SK-N-SH (cell line): ENCODE measurements at regions not wholly inside any gene's neighbourhood (a gene's known extent, or its start where the extent isn't known, plus 50 kb on each side); places are given as distances from the start of the nearest gene placed in this dataset.
A peak's percentile ranks its signal among the peaks of the same experiment; 100 is the strongest.

ENCODE experiments used
- CTCF ChIA-PET: fragments of 300-600, 350-600 bp; formaldehyde crosslinking; extraction: SDS; loops from one replicate; lab custom pipeline; 2021; lab: Yijun Ruan, JAX
- POLR2A ChIA-PET: fragments of 350-600 bp; sonication (Branson Sonifier 250); formaldehyde crosslinking; extraction: SDS; loops from one replicate; lab custom pipeline; 2020; ENCODE audit warnings: antibody characterized with exemption, inconsistent platforms; lab: Yijun Ruan, JAX
- DNase-seq: peaks from one replicate; pipeline ENCODE4 v3.0.0; 2012
- H2AFZ ChIP-seq: fragments of 200-600 bp; sonication (generic); 2 replicates; pipeline ENCODE4 v1.8.1; 2016; ENCODE audit warnings: antibody characterized with exemption, mild to moderate bottlenecking, low read depth
- H3F3A ChIP-seq: fragments of 200-600 bp; sonication (generic); replicated peaks from 2 replicates; pipeline ENCODE3; 2016; ENCODE audit warnings: antibody characterized with exemption, mild to moderate bottlenecking; ENCODE audit not compliant: insufficient read depth
- H3K27ac ChIP-seq, 2 experiments: fragments of 200-500 bp in 1 of 2; fragments of 200-600 bp in 1 of 2; sonication (Bioruptor generic) in 1 of 2; sonication (generic), shearing (Covaris generic) in 1 of 2; 2 replicates each; pipeline versions ENCODE4 v1.5.1 to v1.6.1; 2014 to 2016; ENCODE audit warnings: low read depth in 2 of 2, inconsistent platforms in 1 of 2, low read length in 1 of 2, mild to moderate bottlenecking in 1 of 2, mixed read lengths in 1 of 2
- H3K27me3 ChIP-seq: fragments of 200-600 bp; sonication (generic), shearing (Covaris generic); 2 replicates; pipeline ENCODE4 v1.6.1; 2016; ENCODE audit warnings: mixed run types; ENCODE audit not compliant: insufficient read depth
- H3K36me3 ChIP-seq, 2 experiments: fragments of 200-500 bp in 1 of 2; fragments of 200-600 bp in 1 of 2; sonication (Bioruptor generic) in 1 of 2; sonication (generic) in 1 of 2; replicated peaks in 1 of 2; 2 replicates each; pipeline versions ENCODE3 to v1.5.1; 2014 to 2016; ENCODE audit warnings: low read length in 1 of 2, mild to moderate bottlenecking in 1 of 2; ENCODE audit not compliant: insufficient read depth in 2 of 2, control insufficient read depth in 1 of 2
- H3K4me1 ChIP-seq, 2 experiments: fragments of 200-500 bp in 1 of 2; fragments of 200-600 bp in 1 of 2; sonication (Bioruptor generic) in 1 of 2; sonication (generic), shearing (Covaris generic) in 1 of 2; 2 replicates each; pipeline versions ENCODE4 v1.5.1 to v1.6.1; 2014 to 2016; ENCODE audit warnings: low read depth in 1 of 2, low read length in 1 of 2, mixed run types in 1 of 2; ENCODE audit not compliant: insufficient read depth in 2 of 2, control insufficient read depth in 1 of 2
- H3K4me2 ChIP-seq: fragments of 200-600 bp; sonication (generic), shearing (Covaris generic); 2 replicates; pipeline ENCODE4 v1.6.1; 2017; ENCODE audit warnings: mixed run types
- H3K4me3 ChIP-seq, 2 experiments: fragments of 200-500 bp in 1 of 2; fragments of 200-600 bp in 1 of 2; sonication (Bioruptor generic) in 1 of 2; sonication (generic), shearing (Covaris generic) in 1 of 2; 2 replicates each; pipeline versions ENCODE4 v1.5.1 to v1.8.1; 2014 to 2016; ENCODE audit warnings: low read depth in 2 of 2, inconsistent platforms in 1 of 2, low read length in 1 of 2, mild to moderate bottlenecking in 1 of 2, mixed read lengths in 1 of 2, moderate library complexity in 1 of 2
- H3K79me2 ChIP-seq: fragments of 200-600 bp; sonication (generic); 2 replicates; pipeline ENCODE4 v1.8.1; 2017; ENCODE audit warnings: mild to moderate bottlenecking; ENCODE audit not compliant: insufficient read depth
- H3K9ac ChIP-seq: fragments of 200-600 bp; sonication (generic); 2 replicates; pipeline ENCODE4 v1.6.1; 2017; ENCODE audit warnings: mixed run types
- H3K9me2 ChIP-seq: fragments of 200-600 bp; sonication (generic); 2 replicates; pipeline ENCODE4 v1.6.1; 2017; ENCODE audit warnings: mixed run types
- H3K9me3 ChIP-seq: fragments of 200-600 bp; sonication (generic); 2 replicates; pipeline ENCODE4 v1.6.1; 2017; ENCODE audit warnings: mixed run types, mild to moderate bottlenecking, moderate library complexity
- H4K20me1 ChIP-seq: fragments of 200-600 bp; sonication (generic); 2 replicates; pipeline ENCODE4 v1.6.1; 2017; ENCODE audit warnings: mild to moderate bottlenecking, mixed run types; ENCODE audit not compliant: insufficient read depth
- EP300 ChIP-seq, 2 experiments: IDR thresholded peaks; 2 replicates each; pipeline versions ENCODE4 v1.4.0 to v1.6.1; 2012; ENCODE audit warnings: borderline replicate concordance in 1 of 2, low read depth in 1 of 2, low read length in 1 of 2
- EZH2phosphoT487 ChIP-seq: fragments of 200-600 bp; sonication (generic); IDR thresholded peaks from 2 replicates; pipeline ENCODE4 v1.6.1; 2017; ENCODE audit warnings: low read depth, mixed run types, mild to moderate bottlenecking, antibody characterized with exemption, moderate library complexity, borderline replicate concordance
- FOSL2 ChIP-seq: IDR thresholded peaks from 2 replicates; pipeline ENCODE4 v1.4.0; 2012; ENCODE audit warnings: low read depth, mild to moderate bottlenecking, moderate library complexity, borderline replicate concordance
- FOXJ3 ChIP-seq: sonication (generic); formaldehyde crosslinking; IDR thresholded peaks from 2 replicates; pipeline ENCODE4 v1.5.1; 2020; ENCODE audit warnings: mild to moderate bottlenecking, missing genetic modification reagents
- GATA2 ChIP-seq: sonication (generic); formaldehyde crosslinking; IDR thresholded peaks from 2 replicates; pipeline ENCODE4 v1.5.0; 2020; ENCODE audit warnings: mild to moderate bottlenecking, missing genetic modification reagents
- JUND ChIP-seq: IDR thresholded peaks from 2 replicates; pipeline ENCODE4 v1.4.0; 2012
- MXI1 ChIP-seq: IDR thresholded peaks from 2 replicates; pipeline ENCODE4 v1.6.1; 2012; ENCODE audit warnings: mild to moderate bottlenecking, low read depth, low read length, improper control_type of control experiment
- POLR2AphosphoS5 ChIP-seq: IDR thresholded peaks from 2 replicates; pipeline ENCODE4 v1.6.1; 2012; ENCODE audit warnings: low read depth, low read length
- RAD21 ChIP-seq: IDR thresholded peaks from 2 replicates; pipeline ENCODE4 v1.6.1; 2012; ENCODE audit warnings: mild to moderate bottlenecking, low read length
- RCOR1 ChIP-seq: fragments of 150-350 bp; IDR thresholded peaks from 2 replicates; pipeline ENCODE4 v1.6.1; 2017; ENCODE audit warnings: antibody characterized with exemption, low read length
- RFX5 ChIP-seq: IDR thresholded peaks from 2 replicates; pipeline ENCODE4 v1.6.1; 2012; ENCODE audit warnings: mild to moderate bottlenecking, improper control_type of control experiment, low read length
- TAF1 ChIP-seq: IDR thresholded peaks from 2 replicates; pipeline ENCODE4 v1.6.1; 2012; ENCODE audit warnings: low read depth, mild to moderate bottlenecking, low read length, moderate library complexity, borderline replicate concordance
- TCF12 ChIP-seq: IDR thresholded peaks from 2 replicates; pipeline ENCODE4 v1.4.0; 2012
- YY1 ChIP-seq: IDR thresholded peaks from 2 replicates; pipeline ENCODE4 v1.4.0; 2012; ENCODE audit warnings: low read depth, mild to moderate bottlenecking
- WGBS: methylation state at CpG from one replicate; pipeline ENCODE4 v1.1.6; 2017; ENCODE audit warnings: low lambda C conversion rate; 5-methylcytosine and 5-hydroxymethylcytosine counted together
- TF ChIP-seq, protein P1 (sequence below): IDR thresholded peaks from 2 replicates; pipeline ENCODE4 v1.4.0; 2012; ENCODE audit warnings: low read depth
- TF ChIP-seq, protein P2 (sequence below): fragments of 150-350 bp; IDR thresholded peaks from 2 replicates; pipeline ENCODE4 v1.6.1; 2016; ENCODE audit warnings: mild to moderate bottlenecking, low read depth, low read length
- TF ChIP-seq, protein P3 (sequence below): fragments of 200-600 bp; sonication (generic); IDR thresholded peaks from 2 replicates; pipeline ENCODE4 v1.6.1; 2017; ENCODE audit warnings: antibody characterized with exemption, mild to moderate bottlenecking, moderate library complexity
- TF ChIP-seq, protein P4 (sequence below): IDR thresholded peaks from 2 replicates; pipeline ENCODE4; 2012

DNA sequence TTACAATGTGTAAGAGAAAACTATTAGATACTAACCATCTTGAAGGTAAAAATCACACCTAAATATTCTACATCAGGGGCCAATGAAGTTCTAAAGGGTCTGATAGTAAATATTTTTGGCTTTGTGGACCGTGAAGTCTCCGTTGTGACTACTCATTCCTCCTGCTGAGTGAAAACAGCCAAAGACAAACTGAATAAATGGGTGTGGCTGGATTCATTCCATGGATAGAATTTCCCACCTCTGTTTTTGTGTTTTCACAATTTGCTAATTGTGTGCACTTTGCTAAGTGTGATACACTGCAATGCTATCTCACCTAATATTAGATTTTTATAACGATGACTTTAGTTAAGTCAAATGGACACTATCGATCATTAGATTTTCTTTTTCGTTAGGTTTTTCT lies 1474.0 kb downstream of the PLA2G4A start:
- WGBS: 88% methylated on average over 5 of the region's 5 CpGs
- POLR2A ChIA-PET: no interaction called here
- DNase-seq: no peak
- no peak overlapping the region for H3K9ac ChIP-seq
- H3K27me3 ChIP-seq: no peaks in the 10 kb centered on the region
- CTCF ChIA-PET: no interaction called here
- no peak overlapping the region for H3K4me3 ChIP-seq
- no peak overlapping the region for H3K27ac ChIP-seq
- H3K79me2 ChIP-seq: no peaks in the 10 kb centered on the region
- no peaks in the 10 kb centered on the region for H3K36me3 ChIP-seq
- TF ChIP-seq YY1 (no peak), JUND (no peak), FOSL2 (no peak), RAD21 (no peak), RCOR1 (no peak), EZH2phosphoT487 (no peak)
- TF ChIP-seq, protein P1, sequence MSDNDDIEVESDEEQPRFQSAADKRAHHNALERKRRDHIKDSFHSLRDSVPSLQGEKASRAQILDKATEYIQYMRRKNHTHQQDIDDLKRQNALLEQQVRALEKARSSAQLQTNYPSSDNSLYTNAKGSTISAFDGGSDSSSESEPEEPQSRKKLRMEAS: no peak
- TF ChIP-seq, protein P2, sequence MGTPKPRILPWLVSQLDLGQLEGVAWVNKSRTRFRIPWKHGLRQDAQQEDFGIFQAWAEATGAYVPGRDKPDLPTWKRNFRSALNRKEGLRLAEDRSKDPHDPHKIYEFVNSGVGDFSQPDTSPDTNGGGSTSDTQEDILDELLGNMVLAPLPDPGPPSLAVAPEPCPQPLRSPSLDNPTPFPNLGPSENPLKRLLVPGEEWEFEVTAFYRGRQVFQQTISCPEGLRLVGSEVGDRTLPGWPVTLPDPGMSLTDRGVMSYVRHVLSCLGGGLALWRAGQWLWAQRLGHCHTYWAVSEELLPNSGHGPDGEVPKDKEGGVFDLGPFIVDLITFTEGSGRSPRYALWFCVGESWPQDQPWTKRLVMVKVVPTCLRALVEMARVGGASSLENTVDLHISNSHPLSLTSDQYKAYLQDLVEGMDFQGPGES: no peak
- TF ChIP-seq, protein P3, sequence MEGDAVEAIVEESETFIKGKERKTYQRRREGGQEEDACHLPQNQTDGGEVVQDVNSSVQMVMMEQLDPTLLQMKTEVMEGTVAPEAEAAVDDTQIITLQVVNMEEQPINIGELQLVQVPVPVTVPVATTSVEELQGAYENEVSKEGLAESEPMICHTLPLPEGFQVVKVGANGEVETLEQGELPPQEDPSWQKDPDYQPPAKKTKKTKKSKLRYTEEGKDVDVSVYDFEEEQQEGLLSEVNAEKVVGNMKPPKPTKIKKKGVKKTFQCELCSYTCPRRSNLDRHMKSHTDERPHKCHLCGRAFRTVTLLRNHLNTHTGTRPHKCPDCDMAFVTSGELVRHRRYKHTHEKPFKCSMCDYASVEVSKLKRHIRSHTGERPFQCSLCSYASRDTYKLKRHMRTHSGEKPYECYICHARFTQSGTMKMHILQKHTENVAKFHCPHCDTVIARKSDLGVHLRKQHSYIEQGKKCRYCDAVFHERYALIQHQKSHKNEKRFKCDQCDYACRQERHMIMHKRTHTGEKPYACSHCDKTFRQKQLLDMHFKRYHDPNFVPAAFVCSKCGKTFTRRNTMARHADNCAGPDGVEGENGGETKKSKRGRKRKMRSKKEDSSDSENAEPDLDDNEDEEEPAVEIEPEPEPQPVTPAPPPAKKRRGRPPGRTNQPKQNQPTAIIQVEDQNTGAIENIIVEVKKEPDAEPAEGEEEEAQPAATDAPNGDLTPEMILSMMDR: no peak
- no peaks in the 10 kb centered on the region for H3K4me1 ChIP-seq
- no peak overlapping the region for H2AFZ ChIP-seq
- H3F3A ChIP-seq: no peaks in the 10 kb centered on the region
- no peaks in the 10 kb centered on the region for H4K20me1 ChIP-seq
- no peak overlapping the region for H3K4me2 ChIP-seq
- 0 out of 2 replicates have a peak, but pooled peaks cover 5% of the 10 kb centered on the region for H3K9me3 ChIP-seq
- H3K9me2 ChIP-seq: no peaks in the 10 kb centered on the region

DNA sequence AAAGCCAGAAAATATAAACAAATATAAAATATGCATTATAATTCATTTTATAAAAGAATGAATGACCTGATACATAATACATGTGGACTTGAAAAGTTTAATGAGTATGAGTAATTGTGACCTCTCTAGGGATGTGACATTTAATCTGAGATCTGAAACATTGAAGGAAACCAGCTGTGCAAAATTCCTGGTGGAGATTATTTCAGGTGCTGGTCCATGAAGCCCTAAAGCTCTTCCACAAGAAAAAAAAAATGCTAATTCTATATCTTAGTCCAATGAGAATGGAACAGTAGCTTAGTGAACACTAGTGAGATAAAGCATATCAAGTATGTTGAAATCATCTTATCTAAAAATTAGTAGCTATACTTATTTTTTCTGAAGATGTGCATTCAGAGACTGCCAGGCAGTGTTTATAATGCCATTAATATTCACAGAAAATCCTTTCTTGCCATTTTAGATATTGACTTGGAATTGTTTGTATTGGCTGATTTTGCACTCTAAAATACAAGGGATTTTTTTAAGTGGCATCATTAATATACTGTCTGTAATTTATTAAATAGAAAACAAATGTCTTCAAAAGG lies 1485.9 kb downstream of the PLA2G4A start:
- TF ChIP-seq FOXJ3 (CRISPR knock-in tag) (no peak), RAD21 (peak; percentile 15; the same call in 1 of the 2 replicates), RFX5 (no peak), MXI1 (no peak), RCOR1 (peak; percentile 40; the same call in 1 of the 2 replicates), POLR2AphosphoS5 (no peak), TAF1 (no peak), EZH2phosphoT487 (no peak), TCF12 (peak; percentile 72), YY1 (no peak), EP300 (IDR thresholded peaks at IDR 0.05; ENCODE audit: borderline replicate concordance in 1 of 2, low read depth in 1 of 2, low read length in 1 of 2) (peak in 1 of 2 experiments; percentile 85; a peak in 2 of 4 replicates), GATA2 (CRISPR knock-in tag) (peak; percentile 69), FOSL2 (no peak)
- TF ChIP-seq, protein P1: no peak
- TF ChIP-seq, protein P4, sequence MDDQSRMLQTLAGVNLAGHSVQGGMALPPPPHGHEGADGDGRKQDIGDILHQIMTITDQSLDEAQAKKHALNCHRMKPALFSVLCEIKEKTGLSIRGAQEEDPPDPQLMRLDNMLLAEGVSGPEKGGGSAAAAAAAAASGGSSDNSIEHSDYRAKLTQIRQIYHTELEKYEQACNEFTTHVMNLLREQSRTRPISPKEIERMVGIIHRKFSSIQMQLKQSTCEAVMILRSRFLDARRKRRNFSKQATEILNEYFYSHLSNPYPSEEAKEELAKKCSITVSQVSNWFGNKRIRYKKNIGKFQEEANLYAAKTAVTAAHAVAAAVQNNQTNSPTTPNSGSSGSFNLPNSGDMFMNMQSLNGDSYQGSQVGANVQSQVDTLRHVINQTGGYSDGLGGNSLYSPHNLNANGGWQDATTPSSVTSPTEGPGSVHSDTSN: peak; percentile 49; the same call in 1 of the 2 replicates
- no peaks in the 10 kb centered on the region for H3K27me3 ChIP-seq
- H3K9ac ChIP-seq: no peak overlapping the region
- no peaks in the 10 kb centered on the region for H3K79me2 ChIP-seq
- no peaks in the 10 kb centered on the region for H3K9me2 ChIP-seq
- peak; percentile 17 for DNase-seq
- no peak overlapping the region for H3K4me2 ChIP-seq
- H3K27ac ChIP-seq: peak overlapping the region in 1 of 2 experiments; percentile 36; a peak in 1 of 4 replicates
- CTCF ChIA-PET: no interaction called here
- no peaks in the 10 kb centered on the region for H4K20me1 ChIP-seq
- no peak overlapping the region for H2AFZ ChIP-seq
- POLR2A ChIA-PET: no interaction called here
- no peak overlapping the region for H3K4me3 ChIP-seq
- no peaks in the 10 kb centered on the region for H3K36me3 ChIP-seq
- H3K9me3 ChIP-seq: no peaks in the 10 kb centered on the region
- peaks cover 0 to 12% of the 10 kb centered on the region in 2 experiments; a peak in 1 of 4 replicates for H3K4me1 ChIP-seq
- H3F3A ChIP-seq: no peaks in the 10 kb centered on the region
